Activated CD8-positive, alpha-beta T cell treated with anti-CD3 and anti-CD28 coated beads, Interleukin-2, amount 10 ng/mL, durations not matched to agents 7 days and 5 days (primary cell): ENCODE measurements at regions not wholly inside any gene's neighbourhood (a gene's known extent, or its start where the extent isn't known, plus 50 kb on each side); places are given as distances from the start of the nearest gene placed in this dataset.
"Not testable (repeated sequence)": the region's sequence is repeated elsewhere in the genome, so short reads cannot be mapped to it uniquely, and the experiment has no call there.

Experiments used
- ATAC-seq: fragments of 150-1000 bp; cut with Tn5 transposase; one replicate; pipeline ENCODE4 v1.10.0; 2021; ENCODE audit warnings: moderate library complexity
- CTCF ChIA-PET: fragments of 350-600 bp; sonication (Branson Sonifier 250); formaldehyde crosslinking; loops from one replicate; lab custom pipeline; 2021; ENCODE audit warnings: antibody characterized with exemption; lab: Charles Lee
- POLR2A ChIA-PET: fragments of 350-600 bp; sonication (Branson Sonifier 250); formaldehyde crosslinking; loops from one replicate; lab custom pipeline; 2021; ENCODE audit warnings: antibody characterized with exemption; lab: Charles Lee
- DNase-seq: peaks from one replicate; pipeline ENCODE4 v3.0.0-alpha.2; 2020
- H3K27ac Mint-ChIP-seq: one replicate; pipeline ENCODE4 v1.8.0; 2021; ENCODE audit warnings: mild to moderate bottlenecking, mixed read lengths
- H3K27me3 Mint-ChIP-seq: one replicate; pipeline ENCODE4 v1.8.0; 2021; ENCODE audit warnings: low read depth, mixed read lengths
- H3K36me3 Mint-ChIP-seq: one replicate; pipeline ENCODE4 v1.8.0; 2021; ENCODE audit warnings: low read depth, mixed read lengths
- H3K4me1 Mint-ChIP-seq: one replicate; pipeline ENCODE4 v1.8.0; 2021; ENCODE audit warnings: low read depth, mixed read lengths
- H3K4me3 Mint-ChIP-seq: one replicate; pipeline ENCODE4 v1.8.0; 2021; ENCODE audit warnings: mild to moderate bottlenecking, mixed read lengths
- H3K9me3 Mint-ChIP-seq: one replicate; pipeline ENCODE4 v1.8.0; 2022; ENCODE audit warnings: mixed read lengths; ENCODE audit not compliant: insufficient read depth

DNA sequence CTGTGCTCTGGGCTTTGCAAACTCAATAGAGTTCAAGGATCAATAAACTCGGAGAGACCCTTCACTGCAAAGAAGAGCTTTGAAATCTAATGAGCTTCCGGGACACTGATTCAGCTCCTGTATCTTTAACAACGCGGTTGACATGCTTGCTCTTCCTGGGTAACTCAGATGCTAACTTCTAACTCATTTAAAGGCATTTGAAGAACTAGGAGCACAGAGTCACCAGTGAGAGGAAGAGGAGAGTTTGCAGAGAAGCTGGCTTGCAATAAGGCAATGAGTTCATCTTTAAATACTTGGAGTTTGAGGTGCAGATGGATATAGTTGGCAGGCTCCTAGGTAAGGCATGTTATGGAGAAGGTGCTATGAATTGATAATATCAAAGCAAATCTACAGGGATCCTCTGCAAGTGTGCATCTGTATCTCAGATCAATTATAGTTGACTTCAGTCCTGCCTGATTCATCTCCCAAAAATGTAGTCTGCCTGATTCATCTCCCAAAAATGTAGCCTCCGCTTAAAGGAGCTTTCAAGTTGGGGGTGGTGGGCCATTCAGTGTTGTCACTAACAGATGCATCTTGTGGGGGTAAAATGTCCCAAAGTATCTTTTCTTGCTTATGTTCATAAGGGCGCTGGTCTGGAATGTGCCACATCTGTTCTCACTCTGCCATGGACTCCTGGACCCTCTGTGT lies 182.5 kb upstream of the PRSS58 start:
- DNase-seq, result no peak
- Mint-ChIP-seq H3K4me1 (peaks cover 47% of the 10 kb centered on the region), H3K36me3 (no peaks in the 10 kb centered on the region), H3K27ac (no peak overlapping the region), H3K27me3 (no peaks in the 10 kb centered on the region), H3K9me3 (no peaks in the 10 kb centered on the region), H3K4me3 (no peak overlapping the region)
- no peak for ATAC-seq
- ChIA-PET POLR2A (no interaction called here), CTCF (interaction anchor here (0.8 to 2.8 kb wide), 15 partner anchors 16 to 148 kb away, joined by 3 to 13 read pairs (median 5); no protein-coding TSS in a partner anchor)

DNA sequence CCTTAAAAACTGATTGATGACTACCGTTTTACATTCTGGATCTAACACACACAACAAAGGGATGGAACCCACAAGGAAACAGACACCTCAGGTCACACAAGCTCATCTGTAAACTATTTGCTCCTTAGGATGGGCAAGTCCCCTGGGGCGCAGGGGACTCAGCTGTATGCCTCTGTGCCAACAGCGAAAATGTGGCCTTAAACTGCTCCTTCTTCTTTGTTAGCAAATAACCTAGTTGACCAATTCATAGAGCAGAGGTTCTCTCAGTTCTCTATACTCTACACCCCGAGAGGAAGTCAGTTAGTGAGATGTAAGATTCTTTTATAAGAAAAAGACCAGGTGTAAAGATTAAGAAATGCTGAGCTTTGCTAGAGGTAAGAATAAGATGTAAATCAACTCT lies 181.9 kb upstream of the PRSS58 start:
- Mint-ChIP-seq H3K36me3 (no peaks in the 10 kb centered on the region), H3K4me1 (peaks cover 49% of the 10 kb centered on the region), H3K4me3 (no peak overlapping the region), H3K27ac (no peak overlapping the region), H3K27me3 (no peaks in the 10 kb centered on the region), H3K9me3 (no peaks in the 10 kb centered on the region)
- ChIA-PET POLR2A (interaction anchor here (0.6 kb wide), 1 partner anchor 170 kb away, joined by 5 read pairs; no protein-coding TSS in a partner anchor), CTCF (interaction anchor here (0.8 to 2.8 kb wide), 15 partner anchors 17 to 148 kb away, joined by 3 to 13 read pairs (median 5); no protein-coding TSS in a partner anchor)
- no peak for ATAC-seq
- DNase-seq, result no peak

DNA sequence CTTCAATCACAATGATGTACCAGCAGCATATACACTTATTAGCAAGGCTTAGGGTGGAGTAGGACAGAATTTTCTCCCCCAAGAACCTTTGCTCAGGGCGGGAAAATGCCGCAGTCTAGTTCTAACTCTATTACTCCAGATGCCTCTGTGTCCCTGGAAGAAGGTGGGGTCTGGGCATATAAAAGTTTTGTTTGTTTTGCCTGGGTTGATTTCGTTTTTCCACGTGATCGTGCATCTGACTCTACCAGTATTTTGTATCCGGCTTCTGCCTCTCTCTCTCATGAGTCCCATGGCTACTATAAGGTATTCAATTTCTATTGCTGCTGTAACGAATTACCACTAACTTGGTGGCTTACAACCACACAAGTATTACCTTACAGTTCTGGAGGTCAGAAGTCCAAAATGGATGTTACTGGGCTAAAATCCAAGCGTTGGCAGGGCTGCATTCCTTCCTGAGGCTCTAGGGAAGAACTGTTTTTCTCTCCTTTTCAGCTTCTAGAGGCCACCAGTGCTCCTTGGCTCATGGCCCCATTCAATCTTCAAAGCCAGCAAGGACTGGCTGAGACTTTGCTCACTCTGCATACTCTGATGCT lies 181.2 kb upstream of the PRSS58 start:
- Mint-ChIP-seq H3K27ac (no peak overlapping the region), H3K4me3 (no peak overlapping the region), H3K27me3 (no peaks in the 10 kb centered on the region), H3K4me1 (peaks cover 56% of the 10 kb centered on the region), H3K9me3 (no peaks in the 10 kb centered on the region), H3K36me3 (no peaks in the 10 kb centered on the region)
- ATAC-seq, result no peak
- ChIA-PET POLR2A (interaction anchor here (0.6 kb wide), 1 partner anchor 171 kb away, joined by 5 read pairs; no protein-coding TSS in a partner anchor), CTCF (interaction anchor here (0.8 to 2.8 kb wide), 16 partner anchors 9 to 82 kb away, joined by 3 to 13 read pairs (median 5); no protein-coding TSS in a partner anchor)
- DNase-seq, result no peak

DNA sequence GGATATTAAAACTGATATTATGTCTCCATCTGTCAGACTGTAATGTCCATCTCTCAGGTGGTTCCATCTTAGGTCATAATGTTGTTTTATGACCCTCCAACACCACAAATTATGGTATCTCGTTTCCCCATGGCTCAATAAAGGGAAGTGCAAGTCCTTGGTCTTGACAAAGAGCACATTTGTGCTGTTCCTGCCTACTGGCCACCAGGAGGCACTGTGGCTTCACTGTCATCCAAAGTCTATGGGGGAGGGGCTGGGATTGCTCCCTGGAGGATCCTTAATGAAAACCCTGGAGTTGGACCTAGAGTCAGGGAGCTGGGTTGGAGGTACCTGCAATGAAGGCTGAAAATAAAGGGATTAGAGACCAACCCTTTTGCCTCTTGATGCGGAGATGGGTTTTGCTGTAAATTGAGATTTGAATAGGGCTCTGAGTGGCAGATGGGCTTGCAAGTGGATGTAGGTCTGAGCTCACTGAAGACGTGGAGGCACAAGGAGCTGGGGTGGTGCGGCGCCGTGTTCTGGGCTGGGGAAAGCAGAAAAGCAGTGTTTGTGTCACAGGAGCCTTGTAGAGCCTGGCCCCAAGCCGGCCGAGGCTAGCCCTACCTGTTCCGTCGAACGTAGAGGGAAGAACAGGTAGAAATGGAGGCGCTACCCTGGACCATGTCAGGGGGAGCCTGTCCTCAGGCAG lies 180.5 kb upstream of the PRSS58 start:
- peak; percentile 51 for DNase-seq
- no peaks in the 10 kb centered on the region for H3K27me3 Mint-ChIP-seq
- no peak overlapping the region for H3K4me3 Mint-ChIP-seq
- H3K27ac Mint-ChIP-seq, result no peak overlapping the region
- POLR2A ChIA-PET, result no interaction called here
- H3K36me3 Mint-ChIP-seq, result no peaks in the 10 kb centered on the region
- H3K4me1 Mint-ChIP-seq, result peaks cover 56% of the 10 kb centered on the region
- no peak for ATAC-seq
- no peaks in the 10 kb centered on the region for H3K9me3 Mint-ChIP-seq
- CTCF ChIA-PET, result interaction anchor here (0.8 to 2.8 kb wide), 12 partner anchors 10 to 54 kb away, joined by 3 to 13 read pairs (median 6); no protein-coding TSS in a partner anchor

DNA sequence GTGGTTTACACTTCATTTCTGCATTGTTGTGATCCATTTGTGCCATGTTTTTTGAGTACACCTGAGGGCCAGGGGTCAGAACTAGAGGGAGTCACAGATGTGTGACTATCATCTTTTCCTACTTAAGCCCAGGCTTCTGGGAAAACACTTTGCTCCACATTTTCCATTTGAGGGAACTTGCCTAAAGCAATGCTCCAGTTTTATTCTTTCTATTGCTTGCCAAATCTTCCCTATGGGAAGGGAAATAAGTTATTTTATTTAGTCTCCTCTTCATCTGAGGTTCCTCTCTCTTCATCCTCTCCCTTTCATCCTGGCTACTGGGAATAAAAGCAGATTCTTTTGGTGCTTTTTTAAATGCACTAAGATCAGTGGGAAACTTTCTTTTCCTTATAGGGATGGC lies 179.9 kb upstream of the PRSS58 start:
- no peaks in the 10 kb centered on the region for H3K36me3 Mint-ChIP-seq
- POLR2A ChIA-PET, result no interaction called here
- CTCF ChIA-PET, result interaction anchor here (0.7 to 2.2 kb wide), 5 partner anchors 24 to 76 kb away, joined by 3 to 11 read pairs (median 3); no protein-coding TSS in a partner anchor
- H3K4me3 Mint-ChIP-seq, result no peak overlapping the region
- no peak overlapping the region for H3K27ac Mint-ChIP-seq
- no peaks in the 10 kb centered on the region for H3K9me3 Mint-ChIP-seq
- H3K4me1 Mint-ChIP-seq, result peaks cover 53% of the 10 kb centered on the region
- DNase-seq (no peak), ATAC-seq (no peak)
- H3K27me3 Mint-ChIP-seq, result no peaks in the 10 kb centered on the region

DNA sequence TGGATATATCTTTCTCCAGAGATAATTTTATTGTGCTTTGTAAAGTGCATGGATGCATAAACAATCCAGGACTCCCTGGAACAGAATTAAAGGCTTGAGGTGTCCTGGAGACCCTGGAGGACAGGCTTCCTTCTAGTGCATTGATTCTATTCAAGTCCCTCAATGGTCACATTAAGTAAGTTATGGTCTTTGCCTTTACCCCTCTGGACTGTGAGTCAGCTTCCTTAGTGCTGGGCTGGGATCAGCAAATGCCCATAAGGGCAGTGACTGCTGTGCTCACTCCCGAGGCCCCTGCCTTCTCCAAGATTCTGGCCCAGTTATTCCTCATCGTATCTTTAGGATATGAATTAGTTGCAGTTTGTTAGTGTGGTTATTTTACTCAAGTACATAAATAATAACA lies 178.7 kb upstream of the PRSS58 start:
- H3K9me3 Mint-ChIP-seq, result no peaks in the 10 kb centered on the region
- DNase-seq, result no peak
- ATAC-seq, result no peak
- no peak overlapping the region for H3K27ac Mint-ChIP-seq
- peaks cover 46% of the 10 kb centered on the region for H3K4me1 Mint-ChIP-seq
- CTCF ChIA-PET, result interaction anchor here (0.8 to 4.1 kb wide), 4 partner anchors 24 to 46 kb away, joined by 3 to 16 read pairs (median 7); no protein-coding TSS in a partner anchor
- POLR2A ChIA-PET, result no interaction called here
- no peak overlapping the region for H3K4me3 Mint-ChIP-seq
- H3K36me3 Mint-ChIP-seq, result no peaks in the 10 kb centered on the region
- no peaks in the 10 kb centered on the region for H3K27me3 Mint-ChIP-seq

DNA sequence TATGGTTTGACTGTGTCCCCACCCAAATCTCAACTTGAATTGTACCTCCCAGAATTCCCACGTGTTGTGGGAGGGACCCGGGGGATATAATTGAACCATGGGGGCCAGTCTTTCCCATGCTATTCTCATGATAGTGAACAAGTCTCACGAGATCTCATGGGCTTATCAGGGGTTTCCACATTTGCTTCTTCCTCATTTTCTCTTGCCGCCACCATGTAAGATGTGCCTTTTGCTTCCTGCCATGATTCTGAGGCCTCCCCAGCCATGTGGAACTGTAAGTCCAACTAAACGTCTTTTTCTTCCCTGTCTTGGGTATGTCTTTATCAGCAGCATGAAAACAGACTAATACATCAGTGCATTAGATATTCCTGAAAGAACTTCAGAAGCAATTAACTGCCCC lies 177.7 kb upstream of the PRSS58 start:
- not testable (repeated sequence) for H3K27me3 Mint-ChIP-seq, DNase-seq
- CTCF ChIA-PET, result interaction anchor here (1.2 to 4.1 kb wide), 7 partner anchors 9 to 80 kb away, joined by 3 to 16 read pairs (median 6); no protein-coding TSS in a partner anchor

DNA sequence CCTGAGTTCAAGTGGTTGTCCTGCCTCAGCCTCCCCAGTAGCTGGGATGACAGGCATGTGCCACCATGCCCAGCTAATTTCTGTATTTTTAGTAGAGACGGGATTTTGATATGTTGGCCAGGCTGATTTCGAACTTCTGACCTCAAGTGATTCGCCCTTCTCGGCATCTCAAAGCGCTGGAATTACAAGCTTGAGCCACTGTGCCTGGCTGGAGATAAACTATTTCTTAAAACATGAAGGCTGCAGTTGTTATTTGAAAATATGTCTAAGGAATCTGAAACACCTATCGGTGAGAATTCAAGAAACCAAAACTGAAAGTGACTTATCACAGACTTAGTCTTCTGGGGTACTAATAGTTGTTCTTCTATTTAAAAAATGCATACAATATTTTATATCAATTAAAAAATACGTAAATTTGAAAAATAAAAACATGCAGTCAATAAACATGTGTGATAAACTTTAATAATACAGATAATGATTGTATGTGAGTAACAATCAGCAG lies 176.9 kb upstream of the PRSS58 start:
- POLR2A ChIA-PET, result interaction anchor here (0.7 to 1.4 kb wide), 2 partner anchors 11 to 363 kb away, joined by 3 to 13 read pairs; no protein-coding TSS in a partner anchor
- peaks cover 35% of the 10 kb centered on the region for H3K4me1 Mint-ChIP-seq
- H3K27me3 Mint-ChIP-seq, result peaks cover 2% of the 10 kb centered on the region
- H3K4me3 Mint-ChIP-seq, result peak overlapping the region; percentile 77
- ATAC-seq, result peak; percentile 51
- H3K27ac Mint-ChIP-seq, result peak overlapping the region; percentile 87
- no peaks in the 10 kb centered on the region for H3K36me3 Mint-ChIP-seq
- CTCF ChIA-PET, result interaction anchor here (0.5 to 4.1 kb wide), 15 partner anchors 10 to 568 kb away, joined by 3 to 16 read pairs (median 5); no protein-coding TSS in a partner anchor
- DNase-seq, result no peak
- no peaks in the 10 kb centered on the region for H3K9me3 Mint-ChIP-seq

More for the DNA sequence above, 177.7 kb upstream of the PRSS58 start:
- H3K9me3 Mint-ChIP-seq, H3K4me3 Mint-ChIP-seq, H3K36me3 Mint-ChIP-seq, POLR2A ChIA-PET, ATAC-seq: not testable (repeated sequence)
- Mint-ChIP-seq H3K27ac (peak overlapping the region; percentile 12), H3K4me1 (peaks cover 37% of the 10 kb centered on the region)

DNA sequence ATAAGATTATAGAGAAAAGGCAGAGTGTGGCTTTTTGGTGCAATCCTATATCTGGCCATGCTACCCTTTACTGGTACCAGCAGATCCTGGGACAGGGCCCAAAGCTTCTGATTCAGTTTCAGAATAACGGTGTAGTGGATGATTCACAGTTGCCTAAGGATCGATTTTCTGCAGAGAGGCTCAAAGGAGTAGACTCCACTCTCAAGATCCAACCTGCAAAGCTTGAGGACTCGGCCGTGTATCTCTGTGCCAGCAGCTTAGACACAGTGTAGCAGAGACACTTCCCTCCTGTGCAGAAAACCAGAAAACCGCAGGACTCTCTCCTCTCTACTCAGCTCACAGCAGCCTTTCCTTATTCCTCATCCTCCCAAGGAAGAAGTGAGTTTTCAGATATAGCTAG lies 176.3 kb upstream of the PRSS58 start:
- DNase-seq, H3K27me3 Mint-ChIP-seq, H3K36me3 Mint-ChIP-seq, H3K9me3 Mint-ChIP-seq: not testable (repeated sequence)
- POLR2A ChIA-PET, result interaction anchor here (0.7 to 1.4 kb wide), 3 partner anchors 12 to 379 kb away, joined by 3 to 13 read pairs (median 3); no protein-coding TSS in a partner anchor
- Mint-ChIP-seq H3K4me3 (peak overlapping the region; percentile 77), H3K27ac (peak overlapping the region; percentile 87), H3K4me1 (peaks cover 33% of the 10 kb centered on the region)
- ATAC-seq, result peak; percentile 81
- CTCF ChIA-PET, result interaction anchor here (0.8 to 4.1 kb wide), 14 partner anchors 9 to 569 kb away, joined by 3 to 16 read pairs (median 6); no protein-coding TSS in a partner anchor

DNA sequence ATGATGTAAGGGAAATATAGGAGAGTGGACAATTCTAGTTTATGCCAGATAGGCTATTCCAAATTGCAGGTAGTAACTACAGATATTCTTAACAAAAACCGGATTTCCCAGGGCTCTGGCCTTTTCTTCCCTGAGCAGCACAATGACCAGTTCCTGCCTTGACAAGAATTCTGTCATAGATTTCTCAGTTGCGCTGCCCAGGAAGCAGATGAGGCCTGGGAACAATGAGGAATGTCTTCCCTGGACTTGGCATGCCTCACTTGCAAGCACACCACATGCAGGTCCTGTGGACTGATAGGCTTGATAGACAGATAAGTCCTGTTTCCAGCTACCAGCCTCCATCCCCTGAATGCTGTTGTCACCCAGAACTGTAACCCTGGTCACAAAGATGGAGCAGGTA lies 174.5 kb upstream of the PRSS58 start:
- peaks cover 33% of the 10 kb centered on the region for H3K4me1 Mint-ChIP-seq

DNA sequence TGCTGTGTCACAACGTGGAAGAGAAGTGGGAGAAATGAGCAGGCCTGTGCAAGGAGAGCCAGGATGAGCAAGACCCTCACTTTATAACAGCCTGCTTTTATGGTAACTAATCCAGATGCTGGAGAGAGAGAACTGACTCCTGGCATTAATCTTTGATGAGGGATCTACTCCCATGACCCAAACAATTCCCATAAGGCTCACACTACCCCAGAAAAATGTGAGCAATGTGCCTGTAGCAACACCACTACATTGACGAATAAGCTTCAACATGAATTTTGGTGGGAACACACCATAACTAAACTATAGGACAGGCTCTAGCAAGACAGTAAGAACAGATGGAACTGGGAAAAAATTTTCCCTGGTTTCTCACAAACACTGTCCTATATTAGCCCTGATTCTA lies 173.6 kb upstream of the PRSS58 start:
- ATAC-seq (no peak), DNase-seq (no peak)
- CTCF ChIA-PET, result no interaction called here
- Mint-ChIP-seq H3K4me3 (no peak overlapping the region), H3K9me3 (no peaks in the 10 kb centered on the region), H3K4me1 (peaks cover 33% of the 10 kb centered on the region), H3K36me3 (no peaks in the 10 kb centered on the region), H3K27ac (no peak overlapping the region), H3K27me3 (peaks cover 3% of the 10 kb centered on the region)
- POLR2A ChIA-PET, result no interaction called here

More for the DNA sequence above, 174.5 kb upstream of the PRSS58 start:
- no peak overlapping the region for H3K4me3 Mint-ChIP-seq
- peaks cover 3% of the 10 kb centered on the region for H3K27me3 Mint-ChIP-seq
- DNase-seq (no peak), ATAC-seq (no peak)
- POLR2A ChIA-PET, result interaction anchor here (1.1 kb wide), 1 partner anchor 375 kb away, joined by 3 read pairs; no protein-coding TSS in a partner anchor
- H3K27ac Mint-ChIP-seq, result peak overlapping the region; percentile 39
- no peaks in the 10 kb centered on the region for H3K9me3 Mint-ChIP-seq
- no peaks in the 10 kb centered on the region for H3K36me3 Mint-ChIP-seq
- CTCF ChIA-PET, result interaction anchor here (4.1 kb wide), 1 partner anchor 28 kb away, joined by 16 read pairs; no protein-coding TSS in a partner anchor
